IMR-90 (cell line): ENCODE measurements at regions not wholly inside any gene's neighbourhood (a gene's known extent, or its start where the extent isn't known, plus 50 kb on each side); places are given as distances from the start of the nearest gene placed in this dataset.

Experiments used
- ATAC-seq: fragments of 200-7000 bp; cut with Tn5 transposase; 2 replicates; pipeline ENCODE4 v1.9.1; 2020; ENCODE audit warnings: low read depth, mild to moderate bottlenecking, moderate library complexity
- BruUV-seq: library from RNA; stranded (reverse); fragments of 400-500 nt; replicated peaks from 2 replicates; lab custom pipeline; 2021; lab: Mats Ljungman, UMichigan
- CTCF ChIA-PET: fragments of 300-600 bp; formaldehyde crosslinking; extraction: SDS; loops from one replicate; lab custom pipeline; 2021; ENCODE audit warnings: antibody characterized with exemption; lab: Yijun Ruan, JAX
- POLR2A ChIA-PET: fragments of 300-600 bp; sonication (Branson Sonifier 250); formaldehyde crosslinking; loops from one replicate; lab custom pipeline; 2022; ENCODE audit warnings: antibody characterized with exemption; ENCODE audit not compliant: unreplicated experiment; lab: Charles Lee
- DNase-seq: peaks from one replicate; pipeline ENCODE4 v3.0.0; 2013
- H2AFZ ChIP-seq: replicated peaks from 2 replicates; pipeline ENCODE3; 2013; ENCODE audit warnings: low read length, mild to moderate bottlenecking; ENCODE audit not compliant: poor library complexity
- H2AK5ac ChIP-seq: 2 replicates; pipeline ENCODE4 v1.6.1; 2013; ENCODE audit warnings: low read depth, low read length, inconsistent platforms
- H2AK9ac ChIP-seq: replicated peaks from 2 replicates; pipeline ENCODE3; 2013; ENCODE audit warnings: mild to moderate bottlenecking, low read depth, low read length, moderate library complexity; ENCODE audit not compliant: poor library complexity
- H2BK120ac ChIP-seq: 2 replicates; pipeline ENCODE4 v1.6.1; 2013; ENCODE audit warnings: low read depth, low read length, inconsistent platforms
- H2BK15ac ChIP-seq: 3 replicates; pipeline ENCODE4 v1.6.1; 2013; ENCODE audit warnings: low read depth, low read length, inconsistent platforms
- H2BK20ac ChIP-seq: 2 replicates; pipeline ENCODE4 v1.6.1; 2013; ENCODE audit warnings: low read depth, mild to moderate bottlenecking, inconsistent platforms, low read length, moderate library complexity
- H2BK5ac ChIP-seq: 2 replicates; pipeline ENCODE4 v1.6.1; 2013; ENCODE audit warnings: mild to moderate bottlenecking, low read depth, low read length, inconsistent platforms; ENCODE audit not compliant: poor library complexity, severe bottlenecking
- H3K14ac ChIP-seq: replicated peaks from 2 replicates; pipeline ENCODE4 v1.6.1; 2013; ENCODE audit warnings: low read depth, low read length, inconsistent platforms
- H3K18ac ChIP-seq: 2 replicates; pipeline ENCODE4 v1.6.1; 2013; ENCODE audit warnings: low read depth, low read length, control low read depth
- H3K23ac ChIP-seq: 2 replicates; pipeline ENCODE4 v1.6.1; 2013; ENCODE audit warnings: low read depth, low read length, inconsistent platforms
- H3K27ac ChIP-seq: 2 replicates; pipeline ENCODE4 v1.5.1; 2013; ENCODE audit warnings: mild to moderate bottlenecking, control low read depth, low read length; ENCODE audit not compliant: insufficient read depth
- H3K27me3 ChIP-seq: 2 replicates; pipeline ENCODE4 v1.6.1; 2013; ENCODE audit warnings: low read length; ENCODE audit not compliant: control insufficient read depth, insufficient read depth
- H3K36me3 ChIP-seq: 2 replicates; pipeline ENCODE4 v1.6.1; 2013; ENCODE audit warnings: low read length, mixed read lengths; ENCODE audit not compliant: control insufficient read depth, insufficient read depth
- H3K4ac ChIP-seq: 2 replicates; pipeline ENCODE4 v1.6.1; 2013; ENCODE audit warnings: low read depth, low read length, inconsistent platforms
- H3K4me1 ChIP-seq: 2 replicates; pipeline ENCODE4 v1.6.1; 2013; ENCODE audit warnings: low read length, mixed read lengths; ENCODE audit not compliant: control insufficient read depth, insufficient read depth
- H3K4me2 ChIP-seq: 2 replicates; pipeline ENCODE4 v1.6.1; 2013; ENCODE audit warnings: low read depth, mild to moderate bottlenecking, control low read depth, low read length, moderate library complexity
- H3K4me3 ChIP-seq: 2 replicates; pipeline ENCODE4 v1.5.1; 2013; ENCODE audit warnings: low read depth, mild to moderate bottlenecking, control low read depth, low read length, moderate library complexity; ENCODE audit not compliant: insufficient read depth
- H3K56ac ChIP-seq: 2 replicates; pipeline ENCODE4 v1.6.1; 2013; ENCODE audit warnings: low read length, inconsistent platforms; ENCODE audit not compliant: insufficient read depth; ENCODE audit errors: extremely low read depth
- H3K79me1 ChIP-seq, 2 experiments: 2 replicates each; pipeline ENCODE4 v1.6.1; 2013; ENCODE audit warnings: low read length in 2 of 2, inconsistent platforms in 1 of 2, low read depth in 1 of 2
- H3K9ac ChIP-seq: 2 replicates; pipeline ENCODE4 v1.6.1; 2013; ENCODE audit warnings: low read depth, low read length, control low read depth
- H3K9me1 ChIP-seq: 2 replicates; pipeline ENCODE4 v1.6.1; 2013; ENCODE audit warnings: low read length, inconsistent platforms; ENCODE audit not compliant: insufficient read depth
- H3K9me3 ChIP-seq: 2 replicates; pipeline ENCODE4 v1.6.1; 2013; ENCODE audit warnings: low read length; ENCODE audit not compliant: control insufficient read depth, insufficient read depth
- H4K20me1 ChIP-seq: 2 replicates; pipeline ENCODE4 v1.6.1; 2013; ENCODE audit warnings: low read length, inconsistent platforms; ENCODE audit not compliant: insufficient read depth
- H4K5ac ChIP-seq: 2 replicates; pipeline ENCODE4 v1.6.1; 2013; ENCODE audit warnings: mild to moderate bottlenecking, low read depth, low read length, control low read depth
- H4K8ac ChIP-seq, 2 experiments: 2 replicates each; pipeline ENCODE4 v1.6.1; 2013; ENCODE audit warnings: low read depth in 2 of 2, low read length in 2 of 2, control low read depth in 1 of 2, inconsistent platforms in 1 of 2
- H4K91ac ChIP-seq: 2 replicates; pipeline ENCODE4 v1.6.1; 2013; ENCODE audit warnings: low read depth, low read length, inconsistent platforms; ENCODE audit not compliant: insufficient read depth
- CEBPB ChIP-seq: IDR thresholded peaks from 2 replicates; pipeline ENCODE4 v1.6.1; 2012; ENCODE audit warnings: low read depth, low read length, improper control_type of control experiment
- CHD1 ChIP-seq: IDR thresholded peaks from 2 replicates; pipeline ENCODE4 v1.6.1; 2012; ENCODE audit warnings: low read depth, low read length, improper control_type of control experiment
- ELK1 ChIP-seq: fragments of 150-350 bp; IDR thresholded peaks from 2 replicates; pipeline ENCODE4 v1.6.1; 2016; ENCODE audit warnings: low read depth, mild to moderate bottlenecking, low read length, moderate library complexity, borderline replicate concordance
- FOS ChIP-seq: fragments of 150-350 bp; IDR thresholded peaks from 2 replicates; pipeline ENCODE4 v1.6.1; 2016; ENCODE audit warnings: low read depth, low read length
- MAFK ChIP-seq: IDR thresholded peaks from 2 replicates; pipeline ENCODE4 v1.6.1; 2012; ENCODE audit warnings: low read depth, low read length, improper control_type of control experiment
- MXI1 ChIP-seq: IDR thresholded peaks from 2 replicates; pipeline ENCODE4 v1.6.1; 2012; ENCODE audit warnings: low read depth, mild to moderate bottlenecking, low read length, moderate library complexity, borderline replicate concordance
- NFE2L2 ChIP-seq: fragments of 150-350 bp; IDR thresholded peaks from 2 replicates; pipeline ENCODE4 v1.6.1; 2016; ENCODE audit warnings: low read depth, mild to moderate bottlenecking, low read length
- POLR2A ChIP-seq: IDR thresholded peaks from 2 replicates; pipeline ENCODE4 v1.6.1; 2012; ENCODE audit warnings: mild to moderate bottlenecking, low read depth, low read length
- RAD21 ChIP-seq: IDR thresholded peaks from 2 replicates; pipeline ENCODE4 v1.6.1; 2012; ENCODE audit warnings: low read length, improper control_type of control experiment
- RCOR1 ChIP-seq: IDR thresholded peaks from 2 replicates; pipeline ENCODE4 v1.6.1; 2012; ENCODE audit warnings: mild to moderate bottlenecking, low read length, improper control_type of control experiment; ENCODE audit not compliant: insufficient replicate concordance
- RFX5 ChIP-seq: IDR thresholded peaks from 2 replicates; pipeline ENCODE4 v1.8.0; 2012; ENCODE audit warnings: low read depth, mild to moderate bottlenecking, low read length, moderate library complexity
- SMC3 ChIP-seq: fragments of 150-350 bp; IDR thresholded peaks from 2 replicates; pipeline ENCODE4 v1.6.1; 2016; ENCODE audit warnings: low read depth, mild to moderate bottlenecking, antibody characterized with exemption, low read length, moderate library complexity
- USF2 ChIP-seq: fragments of 150-350 bp; IDR thresholded peaks from 2 replicates; pipeline ENCODE4 v1.6.1; 2017; ENCODE audit warnings: mild to moderate bottlenecking, antibody characterized with exemption, low read length, low read depth
- WGBS, 2 experiments: methylation state at CpG; one replicate each; pipeline versions ENCODE4 v1.1.5 to v1.1.7; 2013; ENCODE audit warnings: missing lambda C conversion rate in 2 of 2; ENCODE audit not compliant: insufficient read length in 1 of 2; ENCODE audit errors: extremely low coverage in 2 of 2; 5-methylcytosine and 5-hydroxymethylcytosine counted together
- dilution Hi-C: fragments of 300-500 bp; cut with HindIII; formaldehyde crosslinking; loops from one replicate; pipeline ENCODE4 v1.14.3; 2018; ENCODE audit warnings: low sequenced_read_pairs; ENCODE audit not compliant: unreplicated experiment
- in situ Hi-C: fragments of 300-500 bp; cut with MboI; formaldehyde crosslinking; loops from 3 replicates; pipeline ENCODE4 v1.14.3; 2019; ENCODE audit warnings: low sequenced_read_pairs, inconsistent platforms, mixed read lengths
- intact Hi-C: fragments of 100-400 bp; cut with micrococcal nuclease; formaldehyde crosslinking; loops from 2 replicates; pipeline ENCODE4 v1.10.0; 2022

- no peaks in the 10 kb centered on the region for H3K9me3 ChIP-seq
- in situ Hi-C loops = no loop called here
- CTCF ChIA-PET = no interaction called here
- intact Hi-C loops = no loop called here
- no peak overlapping the region for H3K4me2 ChIP-seq
- no peak overlapping the region for H2BK120ac ChIP-seq
- H4K91ac ChIP-seq = no peak overlapping the region
- H2BK15ac ChIP-seq = no peak overlapping the region
- DNase-seq (no peak), ATAC-seq (no peak)
- no peak overlapping the region for H2AK9ac ChIP-seq
- no peak overlapping the region for H2AFZ ChIP-seq
- H4K8ac ChIP-seq = no peak overlapping the region
- no peaks in the 10 kb centered on the region for H3K36me3 ChIP-seq
- H3K9me1 ChIP-seq = no peaks in the 10 kb centered on the region
- no peak overlapping the region for H3K9ac ChIP-seq
- dilution Hi-C loops = no loop called here
- H3K27me3 ChIP-seq = no peaks in the 10 kb centered on the region
- H3K23ac ChIP-seq = no peak overlapping the region
- H2AK5ac ChIP-seq = no peak overlapping the region
- H3K79me1 ChIP-seq = no peaks in the 10 kb centered on the region
- no CpG with 5 or more reads among the region's 2 CpGs for WGBS, 2 experiments
- H4K20me1 ChIP-seq = no peaks in the 10 kb centered on the region
- H4K5ac ChIP-seq = no peak overlapping the region
- TF ChIP-seq ELK1 (no peak), USF2 (no peak), NFE2L2 (no peak), SMC3 (no peak), MAFK (no peak), RCOR1 (no peak), MXI1 (no peak), RAD21 (no peak), CEBPB (no peak), FOS (no peak), RFX5 (no peak), CHD1 (no peak), POLR2A (no peak)
- H3K4me3 ChIP-seq = no peak overlapping the region
- BruUV-seq = no TSS peak
- H3K4ac ChIP-seq = no peak overlapping the region
- H2BK20ac ChIP-seq = no peak overlapping the region
- POLR2A ChIA-PET = no interaction called here
- H3K14ac ChIP-seq = no peak overlapping the region
- no peak overlapping the region for H3K18ac ChIP-seq
- H3K4me1 ChIP-seq = no peaks in the 10 kb centered on the region
- no peak overlapping the region for H2BK5ac ChIP-seq
- H3K56ac ChIP-seq = no peak overlapping the region
- H3K27ac ChIP-seq = no peak overlapping the region
These were observed 460.0 kb downstream of the PDCD6IP start for GRCh38 chr3:34258271-34258998.
